ENCODE measurements at regions not wholly inside any gene's neighbourhood (a gene's known extent, or its start where the extent isn't known, plus 50 kb on each side); places are given as distances from the start of the nearest gene placed in this dataset.

- Histone ChIP-seq H3K79me2 (ENCODE audit: control insufficient read depth, insufficient read depth, low read length) (no peaks in the 10 kb centered on the region), H3K27ac (ENCODE audit: extremely low read depth, low read depth, low read length) (no peak overlapping the region; the same call in 2 of the 3 replicates), H3K9me1 (ENCODE audit: control insufficient read depth, insufficient read depth, low read length) (no peaks in the 10 kb centered on the region), H3K9me3 (replicated peaks; ENCODE audit: control insufficient read depth, insufficient read depth, low read depth, low read length) (no peaks in the 10 kb centered on the region), H4K20me1 (replicated peaks; ENCODE audit: control insufficient read depth, insufficient read depth, low read length) (no peaks in the 10 kb centered on the region), H3K36me3 (ENCODE audit: control insufficient read depth, insufficient read depth, low read length) (no peaks in the 10 kb centered on the region), H3K4me2 (ENCODE audit: insufficient read depth, low read length) (peak overlapping the region; percentile 43), H3K27me3 (ENCODE audit: control insufficient read depth in 2 of 2, insufficient read depth in 2 of 2, low read length in 2 of 2) (peaks cover 0 to 11% of the 10 kb centered on the region in 2 experiments; a peak in 2 of 5 replicates), H2AFZ (ENCODE audit: low read depth, low read length) (0 out of 2 replicates have a peak overlapping the region, but pooled peaks have one; percentile 9), H3K4me1 (replicated peaks in 1 of 2; ENCODE audit: control insufficient read depth in 2 of 2, insufficient read depth in 2 of 2, low read length in 2 of 2) (peaks cover 0 to 24% of the 10 kb centered on the region in 2 experiments; a peak in 3 of 5 replicates), H3K9ac (ENCODE audit: insufficient read depth in 1 of 2, low read depth in 2 of 2, low read length in 2 of 2) (no peak overlapping the region), H3K4me3 (no peak overlapping the region)
- POLR2A ChIA-PET, result interaction anchor here (0.8 to 1.2 kb wide), 2 partner anchors 22 to 23 kb away, joined by 3 to 5 read pairs; no protein-coding TSS in a partner anchor
- FAIRE-seq (peak; percentile 51), DNase-seq (ENCODE audit: extremely low read depth in 1 of 4, low spot score in 3 of 4) (peak; percentile 31 to 66 (median 48)), ATAC-seq (peak; percentile 81)
- WGBS (ENCODE audit: insufficient coverage, low coverage, missing lambda C conversion rate), result 0% methylated on average over 4 of the region's 4 CpGs
- no TSS peak for BruUV-seq (replicated peaks)
- in situ Hi-C loops (cut with MboI) (no loop called here), intact Hi-C loops (cut with micrococcal nuclease) (no loop called here)
- CTCF ChIA-PET (ENCODE audit: low intra/inter-chr PET ratio), result no interaction called here
- peak; percentile 60 for TF ChIP-seq CBFA2T2 (conservative IDR thresholded peaks at IDR 0.05)
- peak; percentile 53 for TF ChIP-seq ATF3 (IDR thresholded peaks at IDR 0.05)
- no peak for TF ChIP-seq ATF3 (CRISPR knock-in tag; conservative IDR thresholded peaks at IDR 0.05)
- TF ChIP-seq UBTF (IDR thresholded peaks at IDR 0.05; ENCODE audit: borderline replicate concordance in 1 of 2, low read depth in 2 of 2, low read length in 2 of 2), result 0 out of 4 replicates have a peak, but pooled peaks of 1 of the 2 experiments have one; percentile 46
- TF ChIP-seq FOSL1 (tag; conservative IDR thresholded peaks at IDR 0.05), result peak; percentile 77
- peak; percentile 31; the same call in 1 of the 2 replicates for TF ChIP-seq TAL1 (IDR thresholded peaks at IDR 0.05)
- no peak for TF ChIP-seq RBM25 (IDR thresholded peaks at IDR 0.05; ENCODE audit: low read depth, low read length, severe bottlenecking)
- TF ChIP-seq DPF2 (IDR thresholded peaks at IDR 0.05), result peak; percentile 39; the same call in 1 of the 2 replicates
- TF ChIP-seq TCF3 (CRISPR knock-in tag; IDR thresholded peaks at IDR 0.05), result peak; percentile 74
- TF ChIP-seq ARID1B (IDR thresholded peaks at IDR 0.05), result peak; percentile 73
- 0 out of 2 replicates have a peak, but pooled peaks have one; percentile 28 for TF ChIP-seq JUN (IDR thresholded peaks at IDR 0.05; ENCODE audit: borderline replicate concordance, low read depth, low read length)
- no peak for TF ChIP-seq JUN (CRISPR knock-in tag; IDR thresholded peaks at IDR 0.05; ENCODE audit: borderline replicate concordance)
- peak; percentile 75 for TF ChIP-seq CBFA2T3 (IDR thresholded peaks at IDR 0.05)
- TF ChIP-seq JUND (IDR thresholded peaks at IDR 0.05; ENCODE audit: borderline replicate concordance, low read depth, low read length), result peak; percentile 69; the same call in 1 of the 2 replicates
- TF ChIP-seq JUND (tag; IDR thresholded peaks at IDR 0.05; ENCODE audit: borderline replicate concordance, low read depth, low read length), result no peak
- no peak for TF ChIP-seq CCNT2 (IDR thresholded peaks at IDR 0.05; ENCODE audit: borderline replicate concordance, extremely low read depth, insufficient read length, low read depth, low read length)
- TF ChIP-seq CBX1 (IDR thresholded peaks at IDR 0.05; ENCODE audit: low read depth), result no peak
- 0 out of 2 replicates have a peak, but pooled peaks have one; percentile 31 for TF ChIP-seq PHF21A (IDR thresholded peaks at IDR 0.05; ENCODE audit: borderline replicate concordance, low read depth)
- TF ChIP-seq SMARCA4 (IDR thresholded peaks at IDR 0.05), result peak; percentile 39; the same call in 1 of the 2 replicates
- TF ChIP-seq NFYB (IDR thresholded peaks at IDR 0.05; ENCODE audit: extremely low read depth, insufficient read length), result no peak
These were observed 63.3 kb upstream of the SMNDC1 start for GRCh38 chr10:110368002-110368401.

Data from K562 (cell line).